HFFc6 (cell line): ENCODE measurements at regions not wholly inside any gene's neighbourhood (a gene's known extent, or its start where the extent isn't known, plus 50 kb on each side); places are given as distances from the start of the nearest gene placed in this dataset.

Experiments
- DNase-seq: peaks from one replicate; pipeline ENCODE4 v3.0.0-alpha.2; 2018
- H3K27ac Mint-ChIP-seq: 2 replicates; pipeline ENCODE4 v1.8.0; 2020; ENCODE audit warnings: mild to moderate bottlenecking, mixed read lengths
- H3K27me3 Mint-ChIP-seq: 2 replicates; pipeline ENCODE4 v1.8.0; 2021; ENCODE audit warnings: mild to moderate bottlenecking, moderate library complexity, mixed read lengths; ENCODE audit not compliant: insufficient read depth
- H3K36me3 Mint-ChIP-seq: 2 replicates; pipeline ENCODE4 v1.8.0; 2021; ENCODE audit warnings: low read depth, mixed read lengths
- H3K4me1 Mint-ChIP-seq: 2 replicates; pipeline ENCODE4 v1.8.0; 2020; ENCODE audit warnings: low read depth, mixed read lengths
- H3K4me3 Mint-ChIP-seq: 2 replicates; pipeline ENCODE4 v1.8.0; 2020; ENCODE audit warnings: mild to moderate bottlenecking, moderate library complexity, mixed read lengths
- H3K9me3 Mint-ChIP-seq: 2 replicates; pipeline ENCODE4 v1.8.0; 2020; ENCODE audit warnings: mild to moderate bottlenecking, mixed read lengths
- TF ChIP-seq, protein P1 (sequence below): fragments of 200-600 bp; sonication (generic); IDR thresholded peaks from 2 replicates; pipeline ENCODE4 v1.5.0; 2021; ENCODE audit warnings: antibody characterized with exemption, mild to moderate bottlenecking

DNA sequence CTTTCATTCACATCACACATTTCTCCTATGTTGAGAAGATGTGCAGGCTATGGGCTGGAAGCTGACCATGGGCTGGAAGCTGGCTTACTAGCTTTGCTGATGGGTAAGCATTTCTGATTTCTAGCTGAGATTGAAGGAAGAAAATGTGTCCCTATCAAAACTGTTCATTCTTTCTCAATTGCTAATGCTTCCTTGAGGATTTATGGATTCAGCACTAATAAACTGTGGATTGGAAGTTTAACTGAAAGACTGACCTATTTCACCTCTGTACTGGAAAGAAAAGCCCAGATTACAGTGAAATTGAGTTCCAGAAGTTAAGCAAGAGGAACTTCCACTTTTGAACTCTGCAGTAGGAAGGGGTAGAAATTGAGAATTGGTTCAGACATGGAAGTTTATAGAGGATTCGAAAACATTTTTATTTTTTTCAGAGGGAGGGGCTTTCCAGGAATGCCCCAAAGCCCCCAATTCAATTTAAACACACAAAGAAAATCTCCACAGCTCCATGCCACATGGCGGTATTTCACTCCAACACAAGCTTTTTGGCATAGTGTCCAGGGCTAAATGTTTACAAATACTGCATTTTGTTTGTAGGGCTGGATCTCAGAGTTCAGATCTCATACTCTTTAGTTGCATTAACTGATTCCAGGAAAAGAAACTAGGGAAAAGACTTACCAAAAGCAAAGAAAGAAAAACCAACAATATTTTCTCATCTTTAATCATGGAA lies 61.2 kb upstream of the ARGLU1 start:
- H3K4me1 Mint-ChIP-seq: no peaks in the 10 kb centered on the region
- DNase-seq: no peak
- H3K27me3 Mint-ChIP-seq: peaks cover 23% of the 10 kb centered on the region
- H3K27ac Mint-ChIP-seq: no peak overlapping the region
- H3K9me3 Mint-ChIP-seq: no peaks in the 10 kb centered on the region
- TF ChIP-seq, protein P1, sequence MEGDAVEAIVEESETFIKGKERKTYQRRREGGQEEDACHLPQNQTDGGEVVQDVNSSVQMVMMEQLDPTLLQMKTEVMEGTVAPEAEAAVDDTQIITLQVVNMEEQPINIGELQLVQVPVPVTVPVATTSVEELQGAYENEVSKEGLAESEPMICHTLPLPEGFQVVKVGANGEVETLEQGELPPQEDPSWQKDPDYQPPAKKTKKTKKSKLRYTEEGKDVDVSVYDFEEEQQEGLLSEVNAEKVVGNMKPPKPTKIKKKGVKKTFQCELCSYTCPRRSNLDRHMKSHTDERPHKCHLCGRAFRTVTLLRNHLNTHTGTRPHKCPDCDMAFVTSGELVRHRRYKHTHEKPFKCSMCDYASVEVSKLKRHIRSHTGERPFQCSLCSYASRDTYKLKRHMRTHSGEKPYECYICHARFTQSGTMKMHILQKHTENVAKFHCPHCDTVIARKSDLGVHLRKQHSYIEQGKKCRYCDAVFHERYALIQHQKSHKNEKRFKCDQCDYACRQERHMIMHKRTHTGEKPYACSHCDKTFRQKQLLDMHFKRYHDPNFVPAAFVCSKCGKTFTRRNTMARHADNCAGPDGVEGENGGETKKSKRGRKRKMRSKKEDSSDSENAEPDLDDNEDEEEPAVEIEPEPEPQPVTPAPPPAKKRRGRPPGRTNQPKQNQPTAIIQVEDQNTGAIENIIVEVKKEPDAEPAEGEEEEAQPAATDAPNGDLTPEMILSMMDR: no peak
- H3K4me3 Mint-ChIP-seq: no peak overlapping the region
- H3K36me3 Mint-ChIP-seq: no peaks in the 10 kb centered on the region

DNA sequence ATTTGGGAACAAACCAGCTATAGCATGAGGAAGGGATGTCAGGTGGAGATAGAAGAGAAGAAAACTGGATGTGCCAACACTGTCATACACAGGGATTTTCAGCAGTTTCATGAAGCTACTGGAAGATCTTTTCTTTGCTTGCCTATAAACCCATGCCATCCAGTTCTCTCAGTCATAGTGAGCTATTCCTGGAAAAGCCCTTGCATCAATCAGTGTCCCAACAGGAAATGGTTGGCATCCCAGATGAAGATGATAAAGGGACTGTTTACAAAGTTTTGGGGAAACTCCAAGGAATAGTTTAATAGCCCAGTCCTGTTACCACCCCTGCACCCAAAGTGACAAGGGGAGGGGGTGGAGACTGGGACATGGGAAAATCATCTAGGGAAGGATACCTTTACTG lies 58.5 kb upstream of the ARGLU1 start:
- no peaks in the 10 kb centered on the region for H3K9me3 Mint-ChIP-seq
- H3K27ac Mint-ChIP-seq: no peak overlapping the region
- H3K36me3 Mint-ChIP-seq: no peaks in the 10 kb centered on the region
- no peaks in the 10 kb centered on the region for H3K4me1 Mint-ChIP-seq
- no peak overlapping the region for H3K4me3 Mint-ChIP-seq
- TF ChIP-seq, protein P1: no peak
- no peak for DNase-seq
- H3K27me3 Mint-ChIP-seq: peaks cover 25% of the 10 kb centered on the region

DNA sequence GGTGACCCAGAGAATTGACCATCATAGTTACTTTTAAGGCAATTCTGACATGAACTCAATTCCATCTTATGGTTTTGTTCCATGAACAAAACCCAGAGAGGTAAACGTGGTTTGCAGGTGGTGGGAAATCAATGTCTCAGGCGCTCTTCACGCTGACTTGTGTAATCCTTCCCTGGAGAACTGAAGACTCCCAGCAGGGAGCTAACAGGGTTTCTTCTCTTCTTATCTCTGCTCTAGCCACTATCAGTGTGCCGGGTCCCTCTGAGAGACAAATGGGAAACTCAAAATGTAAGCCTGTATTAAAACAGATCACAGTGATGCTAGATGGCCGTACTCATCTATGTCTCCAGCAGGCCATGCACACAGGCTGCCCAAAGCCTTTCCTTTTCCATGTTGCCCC lies 57.6 kb upstream of the ARGLU1 start:
- H3K4me3 Mint-ChIP-seq: no peak overlapping the region
- H3K27me3 Mint-ChIP-seq: peaks cover 31% of the 10 kb centered on the region
- DNase-seq: no peak
- H3K9me3 Mint-ChIP-seq: no peaks in the 10 kb centered on the region
- H3K36me3 Mint-ChIP-seq: no peaks in the 10 kb centered on the region
- TF ChIP-seq, protein P1: no peak
- H3K27ac Mint-ChIP-seq: no peak overlapping the region
- H3K4me1 Mint-ChIP-seq: no peaks in the 10 kb centered on the region

DNA sequence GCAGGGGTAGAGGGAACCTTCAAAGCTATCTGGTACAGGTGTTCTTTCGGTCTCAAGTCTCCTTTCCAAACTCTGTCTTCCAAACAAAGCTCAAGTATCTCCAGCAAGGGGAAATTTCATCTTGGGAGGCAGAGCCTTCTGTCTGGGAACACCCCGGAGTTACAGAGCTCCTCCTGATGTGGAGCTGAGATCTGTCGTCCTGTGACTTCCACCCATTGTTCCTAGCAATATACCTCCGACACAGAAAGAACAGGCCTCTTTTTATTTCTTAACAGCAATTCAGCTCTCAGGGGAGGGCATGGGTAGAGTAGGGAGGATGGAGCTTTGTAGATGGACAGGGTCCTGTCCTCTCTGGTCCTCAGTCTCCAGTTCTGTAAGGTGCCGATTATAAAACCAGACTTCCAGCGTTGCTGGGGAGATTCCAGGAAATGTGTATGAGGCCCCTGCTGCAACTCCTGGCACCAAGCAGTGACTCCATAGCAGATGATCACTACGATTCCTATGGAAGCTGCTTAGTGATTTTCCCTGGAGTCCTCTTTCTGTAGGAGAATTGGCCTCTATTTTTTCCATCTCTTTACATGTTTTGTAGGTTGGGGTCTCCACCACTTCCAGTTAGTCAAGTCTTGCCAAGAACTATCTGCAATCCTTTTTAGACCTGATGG lies 56.0 kb upstream of the ARGLU1 start:
- Mint-ChIP-seq H3K27ac (no peak overlapping the region), H3K4me3 (no peak overlapping the region), H3K27me3 (peaks cover 31% of the 10 kb centered on the region), H3K9me3 (no peaks in the 10 kb centered on the region), H3K36me3 (no peaks in the 10 kb centered on the region), H3K4me1 (peaks cover 7% of the 10 kb centered on the region; the same call in 1 of the 2 replicates)
- DNase-seq: no peak
- TF ChIP-seq, protein P1: no peak

DNA sequence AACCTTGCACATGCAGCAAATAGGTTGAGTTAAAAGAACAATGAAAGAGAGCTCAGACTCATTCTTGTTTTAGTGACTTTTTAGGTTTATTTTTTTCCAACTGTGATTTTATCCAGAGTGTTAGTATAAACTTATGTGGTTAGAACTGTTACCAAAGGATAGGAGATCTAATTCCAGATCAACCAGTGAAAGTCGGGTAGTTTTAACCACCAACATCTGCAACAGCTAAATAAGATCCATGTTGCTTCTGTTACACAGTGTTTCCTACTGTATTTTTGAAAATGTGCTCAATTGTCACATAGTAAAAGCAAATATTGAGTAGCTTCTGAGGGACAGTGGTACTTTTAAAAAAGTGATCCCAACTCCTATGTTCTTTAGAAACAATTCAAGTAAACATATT lies 53.9 kb upstream of the ARGLU1 start:
- Mint-ChIP-seq H3K36me3 (no peaks in the 10 kb centered on the region), H3K4me3 (no peak overlapping the region), H3K4me1 (peaks cover 14% of the 10 kb centered on the region), H3K9me3 (no peaks in the 10 kb centered on the region), H3K27me3 (peaks cover 26% of the 10 kb centered on the region), H3K27ac (no peak overlapping the region)
- no peak for DNase-seq
- TF ChIP-seq, protein P1: no peak
